NCI-H2081 (cell line): ENCODE measurements at regions not wholly inside any gene's neighbourhood (a gene's known extent, or its start where the extent isn't known, plus 50 kb on each side); places are given as distances from the start of the nearest gene placed in this dataset.

Experiments used
- DNase-seq, 2 experiments: peaks; one replicate each; lab custom pipeline; 2025; lab: John Stamatoyannopoulos, UW

DNA sequence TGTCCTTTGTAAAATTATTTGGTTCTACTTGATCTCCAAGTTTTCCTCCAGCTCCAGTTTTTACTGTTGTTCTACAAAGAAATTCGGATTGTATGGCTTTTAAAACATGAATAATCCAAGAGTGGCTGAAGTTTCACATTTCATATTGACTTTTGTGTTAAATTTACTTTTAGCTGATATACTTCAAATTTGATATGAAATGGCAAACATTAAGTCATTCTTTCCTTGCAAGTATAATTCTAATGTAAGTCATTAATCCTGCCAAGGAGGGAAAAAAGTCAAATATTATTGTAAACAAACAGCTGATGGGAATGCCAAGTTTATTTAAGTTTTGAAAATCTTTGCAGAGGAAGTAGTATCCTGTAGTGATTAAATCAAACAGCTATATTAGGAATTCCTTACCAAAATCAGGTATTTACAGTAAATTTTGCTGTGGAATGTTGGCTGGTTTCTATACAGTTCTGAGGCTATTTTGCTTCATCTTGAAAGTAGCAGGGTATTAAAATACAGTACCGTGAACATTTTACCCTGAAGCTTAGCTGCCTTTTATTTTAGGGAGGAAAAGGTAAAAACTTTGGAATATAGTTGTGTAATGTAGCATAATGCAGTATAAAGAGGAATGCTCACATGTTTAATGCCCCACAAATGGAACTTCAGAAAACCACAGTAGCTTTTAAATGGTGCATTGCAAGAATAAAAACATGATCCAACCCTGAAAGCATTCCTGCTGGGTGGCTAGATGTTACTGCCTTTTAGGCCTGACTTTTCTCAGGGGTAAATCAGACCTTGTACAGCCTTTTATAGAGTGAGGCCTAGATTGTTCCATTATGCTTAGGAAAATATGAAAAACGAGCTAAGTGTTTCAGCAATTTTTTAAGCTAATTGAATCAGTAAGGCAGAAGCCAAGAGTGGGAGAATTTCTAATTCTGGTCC lies 62.7 kb upstream of the NT5C1B start:
- DNase-seq, result no peak

DNA sequence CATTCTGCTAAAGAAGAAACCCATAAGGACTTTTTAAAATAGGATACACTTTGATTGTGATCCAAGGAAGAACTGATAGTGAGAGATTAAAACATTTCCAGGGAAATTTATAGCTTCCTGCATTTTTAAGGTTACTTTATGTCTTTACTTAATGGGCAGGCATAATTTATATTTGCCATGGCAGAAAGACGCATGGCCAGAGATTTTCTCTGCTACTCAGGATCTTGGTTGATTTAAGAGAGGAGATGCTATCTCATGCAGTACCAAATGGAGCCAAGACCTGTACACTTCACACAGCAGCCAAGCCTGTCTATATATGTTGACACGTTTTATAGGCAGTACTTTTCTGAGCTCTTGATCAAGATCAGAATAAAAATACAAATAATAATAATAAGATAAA lies 60.9 kb upstream of the NT5C1B start:
- DNase-seq, result no peak

DNA sequence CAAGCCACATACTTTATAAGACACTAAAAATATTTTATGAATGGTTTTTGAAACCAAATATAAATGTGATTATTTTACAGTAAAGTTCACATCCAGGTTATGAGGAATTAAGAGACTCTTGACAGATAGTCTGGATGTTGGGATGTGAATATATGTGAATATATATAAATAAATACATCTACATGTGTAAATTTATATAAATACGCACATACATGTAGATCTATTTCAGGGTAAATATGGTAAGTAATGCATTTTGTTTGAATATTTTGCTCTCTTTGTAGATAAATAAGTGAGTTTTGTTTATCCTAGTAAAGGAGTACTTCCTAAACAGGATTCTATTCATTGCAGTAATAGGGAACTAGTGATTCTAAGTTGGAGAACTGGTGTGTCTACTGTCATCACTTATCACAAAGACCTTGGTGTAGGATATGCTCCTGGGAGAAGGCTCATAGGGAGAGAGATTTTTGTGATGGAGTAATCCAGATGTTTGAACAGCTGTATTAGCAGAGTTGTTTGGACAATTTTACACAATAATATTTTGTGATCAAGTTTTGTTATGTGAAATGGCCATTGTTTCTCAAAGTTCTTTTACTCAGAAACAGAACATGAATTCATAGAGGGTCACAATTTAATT lies 60.2 kb upstream of the NT5C1B start:
- DNase-seq, result no peak

DNA sequence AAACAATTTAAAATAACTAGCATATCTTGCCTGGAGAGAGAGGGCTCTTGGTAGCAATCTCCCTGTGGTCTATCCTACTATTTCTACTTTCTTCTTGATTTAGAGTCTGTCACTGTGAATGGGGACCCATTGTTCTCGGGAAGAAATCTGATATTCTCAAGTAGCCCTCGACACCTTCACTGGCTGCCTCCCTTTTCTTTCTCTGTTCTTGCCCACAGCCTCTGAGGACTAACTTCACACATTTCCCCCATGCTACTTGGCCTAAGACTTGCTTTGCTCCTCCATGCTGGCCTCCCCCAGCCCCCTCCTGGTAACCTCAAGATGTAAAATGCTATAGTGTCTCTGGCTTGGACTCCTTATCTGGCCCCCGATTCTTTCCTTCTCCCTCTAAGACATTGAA lies 58.8 kb upstream of the NT5C1B start:
- DNase-seq, result no peak

DNA sequence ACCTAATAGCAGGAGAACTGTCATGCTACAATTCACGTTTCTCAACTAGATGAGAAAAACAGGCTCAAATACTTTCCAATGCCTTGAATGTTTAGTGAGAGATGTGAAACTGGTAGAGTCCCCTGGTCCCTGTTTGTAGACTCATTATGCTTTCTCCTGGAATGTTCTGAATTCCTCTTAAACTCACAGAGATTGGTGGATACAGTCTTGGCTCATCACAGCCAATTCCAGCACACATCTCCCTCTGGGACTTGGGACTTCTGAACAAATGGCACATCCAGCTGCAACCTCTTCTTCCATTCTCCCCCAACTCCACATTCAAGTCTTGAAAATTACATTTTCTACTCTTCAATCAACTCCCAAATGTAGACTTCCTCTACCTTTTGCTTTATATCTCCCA lies 58.4 kb upstream of the NT5C1B start:
- no peak for DNase-seq

DNA sequence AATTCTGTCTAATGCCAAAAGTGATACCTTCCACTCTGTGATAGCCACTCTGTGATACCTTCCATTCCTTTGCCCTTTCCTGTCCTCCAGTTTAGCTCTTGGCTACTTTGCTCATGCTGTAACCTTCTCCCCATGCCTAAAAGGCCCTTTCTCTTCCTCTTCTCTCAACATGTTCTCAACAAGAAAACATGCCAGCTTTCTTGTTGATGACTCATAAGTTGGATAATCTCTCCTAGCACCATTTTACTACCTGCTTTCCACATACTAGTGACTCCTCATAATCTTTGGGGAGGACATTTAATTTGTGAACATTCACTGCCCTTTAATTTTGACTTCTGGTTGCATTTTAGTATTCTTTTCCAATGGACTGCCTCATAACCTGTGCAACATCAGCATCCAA lies 55.9 kb upstream of the NT5C1B start:
- DNase-seq, result no peak

DNA sequence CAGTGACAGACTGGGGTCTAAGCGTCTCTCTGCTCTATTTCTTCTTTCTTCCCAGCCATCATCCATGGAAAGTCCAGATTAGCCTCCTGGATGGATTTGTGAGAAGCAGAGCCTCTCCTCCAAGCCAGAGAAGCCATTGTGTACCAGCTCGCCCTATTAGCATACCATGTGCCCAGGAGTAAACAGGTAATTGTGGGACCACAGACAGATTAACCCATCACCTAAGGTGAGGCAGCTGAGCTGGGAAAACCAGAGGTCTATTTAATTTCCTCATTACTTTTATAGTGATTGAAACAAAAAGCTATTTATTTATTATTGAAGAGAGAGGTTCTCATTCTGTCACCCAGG lies 54.7 kb upstream of the NT5C1B start:
- DNase-seq, result no peak

DNA sequence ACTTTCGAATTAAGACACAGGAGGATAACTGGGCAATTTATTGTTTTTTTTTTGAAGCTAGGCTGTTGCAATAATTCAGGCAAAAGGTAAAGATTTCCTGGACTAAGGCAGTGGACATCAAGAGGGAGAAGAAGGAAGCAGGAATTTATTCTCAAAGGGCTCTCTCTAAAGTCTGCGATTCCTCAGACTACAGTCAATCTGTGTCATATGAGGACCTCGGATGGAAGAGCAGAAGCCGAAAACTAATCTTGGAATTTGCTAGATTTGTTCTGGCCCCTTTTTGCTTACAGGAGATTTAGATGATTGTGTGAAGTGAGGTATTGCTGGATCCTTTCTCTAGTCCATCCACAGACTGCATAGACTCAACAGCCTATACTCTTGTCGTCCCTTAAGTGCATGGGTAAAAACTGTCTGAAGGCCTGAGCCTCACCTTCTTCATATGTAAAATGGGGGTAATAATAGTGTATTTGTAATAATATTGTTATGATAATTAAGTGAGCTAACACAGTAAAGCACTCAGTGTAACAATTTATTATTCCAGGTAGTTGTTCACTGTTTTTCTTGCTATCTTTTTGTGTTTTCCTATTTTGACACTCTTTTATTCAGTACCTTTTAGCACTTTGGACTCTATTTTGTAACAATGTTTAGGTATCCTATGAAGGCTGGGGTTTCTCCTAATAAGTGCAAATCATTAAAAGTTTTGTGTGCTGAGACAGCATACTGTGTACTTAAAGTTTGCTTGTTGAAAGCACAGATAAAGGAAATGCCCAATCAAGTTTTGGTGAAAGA lies 54.2 kb upstream of the NT5C1B start:
- DNase-seq, result no peak

DNA sequence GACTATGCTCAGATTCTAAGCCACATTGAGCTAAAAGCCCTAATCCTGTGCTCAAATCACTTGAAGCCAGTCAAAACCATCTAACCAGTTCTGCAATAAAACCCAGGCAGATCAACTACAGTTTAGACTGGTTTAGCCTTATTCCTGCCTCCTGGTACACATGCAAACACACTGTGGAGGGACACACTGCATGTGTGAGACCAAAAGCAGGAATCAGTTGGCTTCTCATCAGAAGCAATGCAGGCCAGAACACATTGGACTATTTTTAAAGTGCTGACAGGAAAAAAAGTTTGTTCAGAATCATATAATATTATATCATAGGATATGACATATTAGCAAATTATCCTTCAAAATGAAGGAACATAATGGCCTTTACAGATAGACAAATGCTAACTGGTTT lies 52.5 kb upstream of the NT5C1B start:
- DNase-seq, result no peak

DNA sequence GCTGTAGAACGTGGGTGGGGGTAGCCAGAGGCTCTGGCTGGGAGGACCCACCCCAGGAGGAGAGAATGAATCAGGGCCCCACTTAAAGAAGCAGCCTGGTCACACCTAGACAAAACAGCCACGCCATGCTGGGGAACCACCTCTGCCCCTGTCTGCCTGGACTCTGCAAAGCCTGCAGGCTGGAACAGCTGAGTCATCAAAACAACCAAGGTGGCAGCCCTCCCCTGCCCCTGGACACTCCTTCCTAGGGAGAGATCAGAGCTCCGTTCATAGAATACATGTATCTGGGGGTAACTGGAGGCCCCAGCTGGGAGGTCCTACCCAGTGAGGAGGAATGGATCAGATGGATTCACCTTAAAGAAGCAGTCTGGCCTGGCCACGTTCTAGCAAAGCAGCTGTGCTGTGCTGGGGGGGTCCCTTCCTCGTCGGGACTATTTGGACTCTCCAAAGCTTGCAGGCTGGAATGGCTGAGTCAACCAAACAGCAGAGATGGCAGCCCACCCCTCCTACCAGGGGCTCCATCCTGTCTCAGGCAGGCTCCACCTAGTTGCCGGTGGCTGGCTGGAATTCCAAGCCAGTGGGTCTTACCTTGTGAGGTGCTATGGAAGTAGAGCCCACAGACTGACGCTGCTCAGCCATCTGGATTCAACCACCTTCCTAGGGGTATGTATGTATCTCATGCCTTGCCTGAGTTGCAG lies 50.5 kb upstream of the NT5C1B start:
- DNase-seq, result no peak
